Bronchial epithelial cell (primary cell): ENCODE measurements at regions not wholly inside any gene's neighbourhood (a gene's known extent, or its start where the extent isn't known, plus 50 kb on each side); places are given as distances from the start of the nearest gene placed in this dataset.

Experiments used
- DNase-seq: peaks from one replicate; pipeline ENCODE4 v3.0.0-alpha.2; 2010; ENCODE audit warnings: low read depth
- FAIRE-seq: peaks from 2 replicates; lab custom pipeline; 2011; peaks lifted over from hg19 to GRCh38; lab: Jason Lieb, UNC
- H3K27me3 ChIP-seq: 2 replicates; pipeline ENCODE4 v1.5.1; 2011; ENCODE audit warnings: low read length; ENCODE audit not compliant: control insufficient read depth, insufficient read depth
- H3K36me3 ChIP-seq: 2 replicates; pipeline ENCODE4 v1.5.1; 2011; ENCODE audit warnings: low read length; ENCODE audit not compliant: control insufficient read depth, insufficient read depth
- H3K4me3 ChIP-seq: 2 replicates; pipeline ENCODE4 v1.5.1; 2011; ENCODE audit warnings: mild to moderate bottlenecking, low read depth, low read length, control low read depth
- TF ChIP-seq, protein P1 (sequence below): IDR thresholded peaks from 2 replicates; pipeline ENCODE4 v1.5.1; 2011; ENCODE audit warnings: mild to moderate bottlenecking, moderate library complexity, low read length, control low read depth, inconsistent platforms; ENCODE audit not compliant: insufficient read depth, severe bottlenecking

DNA sequence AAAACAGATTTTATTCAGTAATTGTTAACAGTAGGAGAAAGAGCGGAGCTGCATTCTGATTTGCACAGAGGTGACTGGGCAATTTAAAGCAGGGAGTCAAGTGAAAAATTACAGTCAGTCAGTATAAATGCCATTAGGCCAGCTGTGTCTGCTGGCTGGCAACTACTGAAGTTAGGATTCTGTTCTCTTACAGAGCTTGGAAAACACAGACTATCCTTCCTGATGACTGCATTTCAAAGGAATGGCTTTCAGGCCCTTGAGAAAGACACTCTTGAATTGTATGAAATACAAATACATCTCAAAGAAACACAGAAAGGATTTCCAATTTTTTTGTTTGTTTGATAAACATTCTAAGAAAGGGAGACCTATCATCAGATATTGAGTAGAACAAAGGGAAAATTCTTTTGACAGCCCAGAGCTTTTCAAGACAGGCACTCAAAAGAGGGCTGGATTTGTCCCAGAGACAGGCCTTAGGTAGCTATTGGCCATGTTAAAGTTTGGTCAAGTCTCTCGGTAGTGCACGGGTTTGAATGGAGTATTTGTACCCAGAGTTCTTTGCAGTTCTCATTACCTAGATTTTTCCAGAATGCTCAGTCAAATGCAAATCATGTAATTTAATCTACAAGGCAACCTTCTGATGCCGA, 551.2 kb upstream of the CCDC54 start:
- H3K4me3 ChIP-seq = no peak overlapping the region
- DNase-seq (peak; percentile 59), FAIRE-seq (no peak)
- no peaks in the 10 kb centered on the region for H3K36me3 ChIP-seq
- TF ChIP-seq, protein P1, sequence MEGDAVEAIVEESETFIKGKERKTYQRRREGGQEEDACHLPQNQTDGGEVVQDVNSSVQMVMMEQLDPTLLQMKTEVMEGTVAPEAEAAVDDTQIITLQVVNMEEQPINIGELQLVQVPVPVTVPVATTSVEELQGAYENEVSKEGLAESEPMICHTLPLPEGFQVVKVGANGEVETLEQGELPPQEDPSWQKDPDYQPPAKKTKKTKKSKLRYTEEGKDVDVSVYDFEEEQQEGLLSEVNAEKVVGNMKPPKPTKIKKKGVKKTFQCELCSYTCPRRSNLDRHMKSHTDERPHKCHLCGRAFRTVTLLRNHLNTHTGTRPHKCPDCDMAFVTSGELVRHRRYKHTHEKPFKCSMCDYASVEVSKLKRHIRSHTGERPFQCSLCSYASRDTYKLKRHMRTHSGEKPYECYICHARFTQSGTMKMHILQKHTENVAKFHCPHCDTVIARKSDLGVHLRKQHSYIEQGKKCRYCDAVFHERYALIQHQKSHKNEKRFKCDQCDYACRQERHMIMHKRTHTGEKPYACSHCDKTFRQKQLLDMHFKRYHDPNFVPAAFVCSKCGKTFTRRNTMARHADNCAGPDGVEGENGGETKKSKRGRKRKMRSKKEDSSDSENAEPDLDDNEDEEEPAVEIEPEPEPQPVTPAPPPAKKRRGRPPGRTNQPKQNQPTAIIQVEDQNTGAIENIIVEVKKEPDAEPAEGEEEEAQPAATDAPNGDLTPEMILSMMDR = no peak
- no peaks in the 10 kb centered on the region for H3K27me3 ChIP-seq

DNA sequence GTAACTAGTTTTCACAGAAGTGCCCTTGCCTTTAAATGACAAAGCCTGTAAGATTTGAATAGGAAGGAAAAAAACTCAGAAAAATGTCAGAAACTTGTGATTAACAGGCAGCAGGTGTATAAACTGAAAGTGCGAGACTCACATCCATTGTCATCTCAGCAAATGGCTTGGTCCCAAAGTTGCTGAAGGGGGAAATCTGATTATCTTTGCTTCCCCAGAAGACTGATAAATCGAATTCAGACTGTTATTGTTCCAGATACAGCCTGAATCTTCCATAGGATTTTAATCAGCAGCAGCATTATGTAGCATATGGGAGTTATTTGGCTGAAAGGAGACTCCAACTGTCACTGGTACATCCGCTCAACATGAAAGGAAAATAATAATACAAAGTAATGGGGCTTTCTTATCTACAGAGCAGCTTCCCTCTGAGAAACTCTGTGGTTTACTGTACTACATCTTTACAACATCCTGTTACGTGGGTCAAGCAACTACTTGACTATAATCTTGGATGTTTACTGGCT, 550.4 kb upstream of the CCDC54 start:
- DNase-seq (no peak), FAIRE-seq (no peak)
- H3K36me3 ChIP-seq = no peaks in the 10 kb centered on the region

DNA sequence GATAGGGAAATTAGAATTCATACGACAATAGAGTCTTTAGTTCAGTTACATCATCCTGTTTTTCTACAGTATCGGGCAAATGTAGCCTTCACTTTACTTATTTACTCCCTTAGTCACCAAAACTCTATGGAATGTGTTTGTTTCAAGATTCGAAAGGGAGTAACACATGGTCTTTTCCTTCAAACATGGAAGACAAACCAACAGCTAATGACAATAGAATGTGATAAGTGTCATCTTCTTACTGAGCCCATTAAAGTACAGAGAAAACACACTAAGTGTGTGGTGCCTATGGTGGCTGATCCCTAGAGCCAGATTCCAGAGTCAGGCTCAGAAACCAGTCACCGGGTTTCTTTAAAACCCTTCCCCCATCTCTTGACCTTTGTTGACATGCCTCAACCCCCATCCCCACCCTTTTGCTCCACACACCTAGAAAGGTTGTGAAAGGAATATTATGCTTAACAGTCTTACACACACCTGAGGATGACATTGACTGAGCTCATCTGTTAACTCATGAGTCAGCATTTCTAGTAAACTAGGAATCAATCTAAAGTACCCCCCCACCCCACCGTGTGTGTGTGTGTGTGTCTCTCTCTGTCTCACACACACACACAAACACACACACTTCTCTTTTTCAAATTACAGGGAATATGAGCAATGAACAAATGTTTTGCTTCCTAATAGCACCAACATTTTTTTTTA, 549.6 kb upstream of the CCDC54 start:
- DNase-seq (peak; percentile 73), FAIRE-seq (no peak)
- H3K27me3 ChIP-seq = no peaks in the 10 kb centered on the region
- H3K4me3 ChIP-seq = no peak overlapping the region
- no peaks in the 10 kb centered on the region for H3K36me3 ChIP-seq
- TF ChIP-seq, protein P1 = no peak

More for the DNA sequence above, 550.4 kb upstream of the CCDC54 start:
- Histone ChIP-seq H3K27me3 (no peaks in the 10 kb centered on the region), H3K4me3 (no peak overlapping the region)
- TF ChIP-seq, protein P1 = no peak

DNA sequence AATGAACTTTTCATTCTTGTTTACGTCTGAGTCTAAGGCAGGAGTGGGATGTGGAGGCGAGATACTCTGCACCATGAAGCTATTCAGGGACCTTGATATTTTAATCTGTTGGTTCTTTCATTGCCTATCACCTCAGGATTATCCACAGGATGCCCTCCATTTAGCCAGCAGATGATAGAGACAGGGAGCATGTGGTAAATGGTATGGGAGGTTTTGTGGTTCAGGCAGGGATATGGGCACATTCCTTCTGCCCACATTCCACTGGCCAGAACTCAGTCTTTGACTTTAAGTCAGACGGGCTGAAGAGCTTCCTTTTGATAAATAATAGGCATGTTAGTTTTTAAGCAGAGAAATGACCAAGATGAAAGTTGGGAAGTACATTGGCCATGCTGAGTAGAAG, 548.0 kb upstream of the CCDC54 start:
- Histone ChIP-seq H3K36me3 (no peaks in the 10 kb centered on the region), H3K27me3 (no peaks in the 10 kb centered on the region), H3K4me3 (no peak overlapping the region)
- no peak for FAIRE-seq
- TF ChIP-seq, protein P1 = no peak
- DNase-seq = no peak

DNA sequence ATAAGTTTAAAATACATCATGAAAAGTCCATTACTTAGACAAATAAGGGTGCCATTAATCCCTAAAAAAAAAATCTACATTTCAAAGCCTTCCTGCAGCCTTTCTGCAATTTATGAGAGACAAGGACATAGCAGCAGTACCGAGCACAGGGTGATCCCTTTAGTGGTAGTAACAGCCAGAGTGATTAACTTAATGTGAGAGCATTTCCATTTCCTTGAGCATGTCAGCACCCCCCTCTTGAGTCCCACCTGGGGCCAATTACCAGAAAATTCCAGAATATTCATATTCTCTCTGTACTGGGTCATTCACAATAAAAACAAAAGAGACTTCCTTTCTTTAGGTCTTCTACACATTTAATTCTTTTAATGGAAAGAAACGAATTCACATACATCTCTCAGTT, 546.9 kb upstream of the CCDC54 start:
- no peak for DNase-seq
- TF ChIP-seq, protein P1 = no peak
- Histone ChIP-seq H3K27me3 (no peaks in the 10 kb centered on the region), H3K36me3 (no peaks in the 10 kb centered on the region), H3K4me3 (no peak overlapping the region)
- FAIRE-seq = no peak
